ENCODE measurements at regions not wholly inside any gene's neighbourhood (a gene's known extent, or its start where the extent isn't known, plus 50 kb on each side); places are given as distances from the start of the nearest gene placed in this dataset.
"Not testable (repeated sequence)": the region's sequence is repeated elsewhere in the genome, so short reads cannot be mapped to it uniquely, and the experiment has no call there.

DNA sequence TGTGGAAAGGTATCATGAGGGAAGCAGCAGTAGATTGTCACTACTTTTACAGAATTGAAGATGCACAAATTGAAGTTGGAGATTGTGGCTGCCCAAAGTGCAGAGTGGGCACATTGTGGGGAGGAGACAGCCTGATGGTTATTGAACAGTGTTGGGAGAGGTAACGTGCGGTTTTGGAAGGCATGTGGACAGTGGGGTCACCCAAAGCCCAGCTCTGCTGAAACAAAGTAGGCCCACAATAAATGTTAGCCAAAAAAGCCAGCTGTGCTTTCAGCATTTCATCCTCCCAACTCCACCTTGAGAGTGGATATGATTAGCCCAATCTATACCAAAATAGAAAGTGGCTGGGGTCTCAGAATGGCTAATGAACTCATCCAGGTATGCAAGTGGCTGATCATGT lies 96.7 kb downstream of the TMX1 start:
- in situ Hi-C loops (cut with HindIII; ENCODE audit: low pct_unique_long_range_greater_than_20kb, low sequenced_read_pairs) = no loop called here

DNA sequence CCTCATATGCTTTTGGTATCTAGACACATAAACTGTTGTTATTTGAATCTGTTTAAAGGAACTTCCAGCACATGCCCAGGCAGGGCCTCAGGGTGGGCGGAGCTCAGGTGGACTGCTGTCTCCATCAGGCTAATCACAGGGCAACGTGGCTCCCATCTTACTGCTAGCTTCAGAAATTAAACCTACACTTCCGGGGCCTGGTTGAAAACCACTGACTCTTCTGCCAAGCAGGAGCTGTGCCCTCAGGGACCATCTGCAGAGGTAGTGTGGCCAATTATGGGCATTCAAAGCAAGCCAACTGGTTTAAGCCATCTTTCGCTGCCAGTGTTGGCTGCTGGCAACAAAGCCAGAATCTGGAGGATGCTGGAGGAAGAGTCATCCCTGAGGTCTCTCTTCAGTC lies 97.5 kb downstream of the TMX1 start:
- in situ Hi-C loops (cut with HindIII; ENCODE audit: low pct_unique_long_range_greater_than_20kb, low sequenced_read_pairs) = no loop called here
- no peak for DNase-seq (ENCODE audit: low read depth)

More for the DNA sequence above, 96.7 kb downstream of the TMX1 start:
- no peak for DNase-seq (ENCODE audit: low read depth)

DNA sequence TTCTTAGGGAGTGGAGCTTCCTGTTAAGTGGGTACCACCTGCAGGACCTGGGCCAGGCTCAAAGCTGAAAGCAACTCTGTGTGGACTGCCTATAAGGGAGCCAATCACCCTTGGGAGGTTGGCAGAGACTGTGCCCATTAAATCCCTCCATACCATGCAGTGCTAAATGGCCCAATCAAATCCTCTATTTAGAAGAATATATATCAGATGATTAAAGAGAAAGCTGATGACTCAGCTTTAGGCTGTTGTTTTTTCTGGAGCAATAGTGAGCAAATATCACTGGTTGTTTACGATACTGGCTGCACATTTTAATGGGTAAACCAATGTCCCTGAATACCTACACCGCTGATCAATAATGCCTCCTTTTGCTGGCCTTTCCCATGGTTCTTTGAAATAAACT lies 101.3 kb downstream of the TMX1 start:
- DNase-seq (ENCODE audit: low read depth) = no peak
- in situ Hi-C loops (cut with HindIII; ENCODE audit: low pct_unique_long_range_greater_than_20kb, low sequenced_read_pairs) = no loop called here

DNA sequence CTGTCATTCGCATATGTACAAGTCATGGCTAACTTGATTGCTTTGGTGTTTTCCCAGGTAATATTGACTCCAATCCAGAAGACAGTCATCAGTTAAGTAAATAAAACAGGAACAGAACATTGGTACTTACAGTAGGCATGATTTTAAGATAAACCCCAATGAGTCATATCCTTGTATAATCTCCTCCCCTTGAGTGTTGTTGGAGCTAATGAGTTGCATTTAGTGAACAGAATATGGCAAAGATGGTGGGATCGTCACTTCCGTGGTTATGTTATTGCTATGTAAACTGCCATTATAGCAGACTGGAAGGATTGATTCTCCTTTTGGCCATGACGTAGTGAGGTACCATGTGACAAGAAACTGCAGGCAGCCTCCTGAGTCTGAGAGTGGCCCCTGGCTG lies 102.2 kb downstream of the TMX1 start:
- DNase-seq (ENCODE audit: low read depth) = peak; percentile 39

DNA sequence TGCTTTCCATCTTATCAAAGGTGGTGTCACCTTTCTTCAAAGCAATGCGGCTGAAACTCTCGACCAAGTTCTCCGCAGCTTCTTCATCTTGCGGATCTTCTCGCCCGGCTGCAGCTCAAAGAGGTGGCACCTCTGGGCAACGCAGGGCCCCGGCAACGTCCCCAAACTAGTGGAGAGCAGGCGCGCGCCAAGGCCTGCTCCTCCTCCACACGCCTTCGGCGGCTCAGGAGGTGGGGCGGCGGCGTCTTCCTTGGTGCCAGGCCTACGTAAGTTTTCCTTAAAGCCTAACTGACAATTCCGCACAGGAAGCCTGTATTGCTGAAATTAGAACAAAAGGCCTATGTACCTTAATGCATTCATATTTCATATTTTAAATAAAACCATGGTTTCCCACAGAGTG lies 112.0 kb downstream of the TMX1 start:
- no peak for DNase-seq (ENCODE audit: low read depth)
- in situ Hi-C loops (cut with HindIII; ENCODE audit: low pct_unique_long_range_greater_than_20kb, low sequenced_read_pairs) = no loop called here

More for the DNA sequence above, 102.2 kb downstream of the TMX1 start:
- in situ Hi-C loops (cut with HindIII; ENCODE audit: low pct_unique_long_range_greater_than_20kb, low sequenced_read_pairs) = no loop called here

DNA sequence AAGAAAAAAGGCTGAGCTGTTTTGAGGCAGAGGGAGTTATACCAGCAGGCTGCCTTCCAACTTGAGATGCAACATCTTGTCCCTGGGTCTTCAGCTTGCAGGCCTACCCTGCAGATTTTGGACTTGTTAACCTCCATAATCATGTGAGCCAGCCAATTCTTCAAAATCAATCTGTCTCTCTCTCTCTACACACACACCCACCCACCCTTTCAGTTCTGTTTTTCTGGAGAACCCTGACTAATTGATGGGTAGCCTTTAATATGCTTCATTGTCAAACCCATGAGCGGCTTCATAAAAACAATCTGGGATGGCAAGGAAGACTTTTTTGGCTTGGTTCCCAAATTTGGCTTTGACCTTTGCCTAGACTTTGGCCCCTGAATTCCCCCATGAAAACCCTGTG lies 113.9 kb downstream of the TMX1 start:
- no peak for DNase-seq (ENCODE audit: low read depth)
- in situ Hi-C loops (cut with HindIII; ENCODE audit: low pct_unique_long_range_greater_than_20kb, low sequenced_read_pairs) = no loop called here

DNA sequence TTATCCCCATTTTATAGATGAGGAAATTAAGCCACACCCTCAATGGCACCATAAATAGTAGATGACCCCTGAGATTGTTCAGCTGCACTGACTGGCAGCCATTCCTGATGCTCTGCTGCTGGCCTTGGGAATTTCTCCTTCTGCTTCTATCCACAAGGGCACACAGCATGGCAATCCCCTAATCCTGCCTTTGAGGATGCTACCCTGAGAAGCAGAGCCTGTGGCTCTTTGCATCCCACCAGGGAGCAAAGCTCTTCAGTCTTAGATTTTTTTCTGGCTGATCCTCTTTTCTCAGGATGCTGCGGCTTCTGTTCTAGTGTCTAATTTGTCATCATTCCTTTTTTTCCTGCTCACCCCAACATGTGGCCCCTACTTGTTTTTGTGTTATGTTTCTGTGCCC lies 114.8 kb downstream of the TMX1 start:
- no peak for DNase-seq (ENCODE audit: low read depth)
- in situ Hi-C loops (cut with HindIII; ENCODE audit: low pct_unique_long_range_greater_than_20kb, low sequenced_read_pairs) = no loop called here

DNA sequence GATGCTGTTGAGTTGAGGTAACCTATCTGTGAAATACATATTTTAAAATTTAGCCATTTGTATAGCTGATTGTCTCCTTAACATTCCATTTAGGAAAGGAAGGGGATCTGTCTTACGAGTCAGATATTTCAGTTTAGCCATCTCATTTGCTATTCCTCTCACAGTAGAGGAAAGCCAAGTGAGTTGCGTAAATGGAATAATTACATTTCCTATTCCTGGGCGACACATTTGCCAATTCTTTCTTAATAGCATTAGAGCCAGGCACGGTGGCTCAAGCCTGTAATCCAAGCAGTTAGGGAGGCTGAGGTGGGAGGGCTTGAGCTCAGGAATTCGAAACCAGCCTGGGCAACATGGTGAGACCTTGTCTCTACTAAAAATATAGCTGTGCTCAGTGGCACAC lies 116.3 kb downstream of the TMX1 start:
- in situ Hi-C loops (cut with HindIII; ENCODE audit: low pct_unique_long_range_greater_than_20kb, low sequenced_read_pairs) = no loop called here
- no peak for DNase-seq (ENCODE audit: low read depth)

DNA sequence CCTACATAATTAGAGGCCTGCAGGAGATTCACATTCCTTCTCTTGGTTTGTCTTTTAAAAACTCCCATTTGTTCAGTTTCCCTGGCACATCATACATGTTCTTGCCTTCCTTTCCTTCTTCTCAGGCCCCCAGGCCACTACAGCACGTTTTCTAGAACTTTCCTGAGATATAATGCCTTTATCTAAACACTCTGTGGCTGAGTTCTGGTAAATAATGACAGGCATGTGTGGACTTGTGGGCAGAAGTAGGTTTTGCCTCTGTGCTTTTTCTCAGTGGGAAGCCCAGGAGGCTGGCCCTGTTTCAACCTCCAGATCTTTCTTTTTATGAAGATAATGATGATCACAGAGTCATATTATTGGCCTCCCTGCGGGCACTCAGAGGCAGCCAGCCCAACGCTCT lies 117.2 kb downstream of the TMX1 start:
- no peak for DNase-seq (ENCODE audit: low read depth)
- in situ Hi-C loops (cut with HindIII; ENCODE audit: low pct_unique_long_range_greater_than_20kb, low sequenced_read_pairs) = no loop called here

DNA sequence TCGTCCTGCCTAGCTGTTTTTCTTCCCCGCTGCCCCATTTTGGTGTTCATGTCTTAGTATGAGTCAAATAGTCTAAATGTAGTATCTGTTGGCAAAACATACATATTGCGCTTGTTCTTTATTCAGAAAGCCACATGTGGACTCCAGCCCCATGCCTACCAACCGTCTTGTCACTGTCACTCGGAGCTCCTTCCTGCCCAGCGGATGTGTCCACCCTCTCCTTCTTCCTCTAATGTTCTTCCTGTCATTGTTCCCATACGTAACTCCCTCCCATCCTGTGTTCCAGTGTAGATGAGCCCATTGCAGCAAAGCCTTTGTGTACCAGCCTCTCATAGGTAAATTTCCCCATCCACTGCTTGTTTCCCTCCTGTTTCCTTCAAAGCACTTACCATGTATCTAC lies 120.5 kb downstream of the TMX1 start:
- in situ Hi-C loops (cut with HindIII; ENCODE audit: low pct_unique_long_range_greater_than_20kb, low sequenced_read_pairs) = no loop called here
- DNase-seq (ENCODE audit: low read depth) = no peak

DNA sequence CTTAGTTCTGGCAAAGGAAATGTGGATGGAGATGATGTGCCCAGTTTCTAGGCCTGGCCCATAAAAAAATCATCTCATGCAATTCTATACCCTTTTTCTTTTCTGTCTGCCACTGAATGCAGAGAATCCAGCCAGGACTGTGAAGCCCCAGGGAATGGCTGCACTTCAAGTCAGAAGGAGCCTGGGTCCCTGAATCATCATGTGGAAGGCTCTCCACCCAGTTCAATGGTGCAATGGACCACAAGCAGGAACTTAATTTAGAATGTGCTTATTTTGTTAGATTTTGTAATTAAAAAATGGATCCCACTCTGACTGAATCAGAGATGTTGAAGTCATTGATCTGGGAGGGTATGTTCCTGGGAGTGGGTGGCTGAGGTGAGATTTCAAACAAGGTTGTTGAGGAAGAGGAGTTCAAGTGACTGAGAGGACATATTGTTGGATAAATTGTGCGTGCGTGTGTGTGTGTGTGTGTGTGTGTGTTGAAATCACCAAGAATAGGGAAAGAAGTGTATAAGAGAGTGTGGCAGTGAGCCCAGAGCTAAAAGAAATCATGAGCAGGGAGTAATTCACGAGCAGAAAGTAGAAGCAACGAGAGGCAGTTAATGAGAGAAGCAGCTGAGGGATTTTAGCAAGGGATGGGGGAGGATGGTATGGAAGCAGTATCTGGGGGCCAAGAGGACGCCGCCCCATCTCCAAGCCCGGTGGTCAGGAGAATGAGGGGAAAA lies 125.4 kb downstream of the TMX1 start:
- in situ Hi-C loops (cut with HindIII; ENCODE audit: low pct_unique_long_range_greater_than_20kb, low sequenced_read_pairs) = no loop called here
- no peak for DNase-seq (ENCODE audit: low read depth)

DNA sequence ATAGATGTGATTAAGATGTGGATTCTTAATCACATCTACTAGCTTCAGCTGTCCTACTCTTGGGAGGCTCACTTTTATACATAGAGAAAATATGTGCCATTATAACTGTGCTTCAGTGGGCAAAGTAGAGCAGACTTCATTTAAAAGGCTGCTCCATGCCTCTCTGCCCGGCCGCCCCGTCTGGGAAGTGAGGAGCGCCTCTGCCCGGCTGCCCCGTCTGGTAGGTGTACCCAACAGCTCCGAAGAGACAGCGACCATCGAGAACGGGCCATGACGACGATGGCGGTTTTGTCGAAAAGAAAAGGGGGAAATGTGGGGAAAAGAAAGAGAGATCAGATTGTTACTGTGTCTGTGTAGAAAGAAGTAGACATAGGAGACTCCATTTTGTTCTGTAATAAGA lies 126.4 kb downstream of the TMX1 start:
- in situ Hi-C loops (cut with HindIII; ENCODE audit: low pct_unique_long_range_greater_than_20kb, low sequenced_read_pairs); DNase-seq (ENCODE audit: low read depth): not testable (repeated sequence)

DNA sequence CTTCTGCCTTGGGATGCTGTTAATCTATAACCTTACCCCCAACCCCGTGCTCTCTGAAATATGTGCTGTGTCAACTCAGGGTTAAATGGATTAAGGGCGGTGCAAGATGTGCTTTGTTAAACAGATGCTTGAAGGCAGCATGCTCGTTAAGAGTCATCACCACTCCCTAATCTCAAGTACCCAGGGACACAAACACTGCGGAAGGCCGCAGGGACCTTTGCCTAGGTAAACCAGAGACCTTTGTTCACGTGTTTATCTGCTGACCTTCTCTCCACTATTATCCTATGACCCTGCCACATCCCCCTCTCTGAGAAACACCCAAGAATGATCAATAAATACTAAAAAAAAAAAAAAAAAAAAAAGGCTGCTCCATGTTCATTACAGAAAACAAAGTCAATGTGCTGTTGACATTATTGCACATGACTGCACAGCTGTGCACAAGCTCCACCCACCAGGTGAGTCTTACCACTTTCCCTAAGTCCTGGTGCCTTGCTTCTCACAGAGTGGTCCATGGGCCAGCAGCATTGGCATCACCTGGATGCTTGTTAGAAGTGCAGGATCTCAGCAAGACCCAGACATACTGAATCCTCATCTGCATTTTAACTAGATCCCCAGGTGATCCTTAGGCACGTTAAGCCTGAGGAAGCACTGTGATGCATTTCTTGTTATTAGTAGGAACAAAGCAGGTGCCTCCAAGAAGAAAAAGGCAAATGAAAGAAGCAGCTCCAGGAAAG lies 127.0 kb downstream of the TMX1 start:
- DNase-seq (ENCODE audit: low read depth) = peak; percentile 40

DNA sequence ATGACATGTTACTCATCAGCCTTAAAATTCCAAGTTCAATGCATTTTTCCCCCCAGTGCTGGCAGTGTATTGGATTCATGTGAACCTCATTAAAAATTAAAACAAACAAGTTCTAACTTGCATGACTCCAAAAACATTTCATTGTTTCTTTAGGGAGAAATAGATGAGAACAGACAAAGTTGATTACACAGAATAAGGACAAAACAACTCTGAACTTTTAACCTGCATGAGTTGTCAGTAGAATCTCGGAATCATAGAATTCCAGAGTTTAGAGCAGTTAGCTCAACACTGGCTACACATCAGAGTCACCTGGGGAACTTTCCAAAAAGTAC lies 127.5 kb downstream of the TMX1 start:
- in situ Hi-C loops (cut with HindIII; ENCODE audit: low pct_unique_long_range_greater_than_20kb, low sequenced_read_pairs) = no loop called here
- DNase-seq (ENCODE audit: low read depth) = peak; percentile 41

More for the DNA sequence above, 127.0 kb downstream of the TMX1 start:
- in situ Hi-C loops (cut with HindIII; ENCODE audit: low pct_unique_long_range_greater_than_20kb, low sequenced_read_pairs) = not testable (repeated sequence)

DNA sequence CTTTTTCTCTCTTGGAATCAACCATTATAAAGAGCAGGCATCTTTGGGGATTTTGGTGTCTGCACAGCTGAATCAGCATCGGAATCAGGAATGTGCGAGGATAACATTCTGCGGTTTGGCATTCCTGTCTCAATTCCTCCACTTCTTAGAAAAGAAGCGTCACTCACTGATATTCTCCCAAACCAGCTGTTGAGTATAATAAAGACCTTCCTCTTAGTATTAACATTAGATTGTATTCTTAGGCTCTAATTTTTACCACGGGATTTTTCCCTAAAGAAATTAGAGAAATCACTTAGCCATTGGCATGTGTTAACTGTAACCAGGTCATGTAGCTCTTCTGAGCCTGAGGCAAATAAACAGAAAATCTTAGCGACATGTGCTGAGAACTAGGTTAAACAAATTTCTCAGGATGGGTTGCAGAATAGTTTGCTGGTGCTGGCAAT lies 128.7 kb downstream of the TMX1 start:
- in situ Hi-C loops (cut with HindIII; ENCODE audit: low pct_unique_long_range_greater_than_20kb, low sequenced_read_pairs) = no loop called here
- no peak for DNase-seq (ENCODE audit: low read depth)

DNA sequence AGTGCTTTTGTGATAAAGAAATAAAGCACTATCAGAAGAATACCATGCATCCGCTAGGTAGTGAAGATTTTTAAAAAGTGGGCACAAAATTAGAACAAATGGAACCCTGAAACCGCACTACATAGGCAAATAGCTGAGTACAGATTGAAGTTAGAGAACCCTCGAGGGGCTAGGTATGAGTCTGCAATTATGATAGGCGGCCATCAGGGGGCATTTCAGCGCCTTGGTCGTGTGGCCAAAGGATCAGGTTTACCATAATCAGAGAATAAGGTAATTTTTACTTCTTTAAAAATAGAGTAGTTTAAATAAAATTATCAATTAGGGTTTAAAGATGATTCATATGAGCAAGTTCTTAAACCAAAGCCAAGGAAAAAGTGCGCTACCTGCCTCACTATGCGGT lies 129.8 kb downstream of the TMX1 start:
- in situ Hi-C loops (cut with HindIII; ENCODE audit: low pct_unique_long_range_greater_than_20kb, low sequenced_read_pairs) = no loop called here
- DNase-seq (ENCODE audit: low read depth) = no peak

DNA sequence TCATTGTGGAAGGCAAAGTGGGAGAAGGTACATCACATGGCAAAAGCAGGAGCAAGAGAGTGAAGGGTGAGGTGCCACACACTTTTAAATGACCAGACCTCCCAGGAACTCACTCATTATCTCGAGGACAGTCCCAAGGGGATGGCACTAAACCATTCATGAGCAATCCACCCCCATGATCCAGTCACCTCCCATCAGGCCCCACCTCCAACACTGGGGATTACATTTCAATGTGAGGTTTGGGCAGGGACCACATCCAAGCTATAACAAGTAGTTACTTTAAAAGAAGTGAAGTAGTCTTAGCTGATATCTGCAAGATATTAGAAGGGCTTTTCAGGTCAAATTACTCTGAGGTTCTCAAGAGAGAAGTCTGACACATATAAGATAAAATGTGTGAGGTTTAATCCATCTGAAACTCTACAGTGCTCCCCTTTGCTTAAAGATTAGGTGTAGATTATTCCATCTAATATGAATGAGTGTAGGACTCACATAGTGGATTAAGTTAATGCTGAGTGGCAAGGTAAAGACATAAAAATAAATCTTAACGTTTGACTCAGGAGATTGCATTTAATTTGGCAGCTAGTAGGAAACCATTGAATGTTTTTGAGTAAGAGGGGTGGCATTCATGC lies 130.8 kb downstream of the TMX1 start:
- in situ Hi-C loops (cut with HindIII; ENCODE audit: low pct_unique_long_range_greater_than_20kb, low sequenced_read_pairs) = no loop called here
- DNase-seq (ENCODE audit: low read depth) = no peak

DNA sequence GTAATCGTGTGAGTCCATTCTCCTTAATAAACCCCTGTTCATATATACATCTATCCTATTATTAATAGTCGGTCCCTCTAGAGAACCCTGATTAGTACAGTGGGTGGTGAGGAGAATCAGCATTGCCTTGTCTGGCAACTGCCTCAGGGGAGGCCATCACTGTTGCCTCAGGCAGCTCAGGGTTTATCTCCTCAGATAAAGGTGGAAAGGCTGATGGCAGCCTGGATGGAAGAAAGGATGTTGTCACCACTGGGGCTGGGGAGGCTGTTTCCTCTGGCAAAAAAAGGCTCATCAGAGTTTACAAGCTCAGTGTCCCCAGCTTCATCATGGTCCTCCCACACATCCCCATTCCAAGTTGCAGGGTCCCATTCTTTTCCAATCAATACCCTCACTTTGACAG lies 137.1 kb downstream of the TMX1 start:
- in situ Hi-C loops (cut with HindIII; ENCODE audit: low pct_unique_long_range_greater_than_20kb, low sequenced_read_pairs); DNase-seq (ENCODE audit: low read depth): not testable (repeated sequence)

DNA sequence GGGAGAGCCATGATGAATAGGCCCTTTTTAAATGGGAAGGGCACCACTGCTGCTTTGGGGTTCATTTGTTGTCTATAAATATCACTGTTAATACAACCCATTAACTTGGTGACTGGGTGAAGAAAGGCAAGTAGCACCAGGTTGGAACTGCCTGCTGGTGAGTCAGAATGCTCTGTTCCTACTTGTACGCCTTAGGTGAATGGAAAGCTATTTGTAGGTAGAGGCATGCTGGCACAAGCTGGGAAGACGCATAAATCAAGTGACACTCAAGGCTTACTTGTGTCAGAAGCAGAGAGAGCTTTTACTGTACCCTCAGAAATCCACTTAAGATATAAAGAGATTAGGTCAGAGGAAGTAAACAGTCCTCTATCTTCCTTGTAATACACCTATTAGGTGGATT lies 142.5 kb downstream of the TMX1 start:
- in situ Hi-C loops (cut with HindIII; ENCODE audit: low pct_unique_long_range_greater_than_20kb, low sequenced_read_pairs) = no loop called here
- no peak for DNase-seq (ENCODE audit: low read depth)

DNA sequence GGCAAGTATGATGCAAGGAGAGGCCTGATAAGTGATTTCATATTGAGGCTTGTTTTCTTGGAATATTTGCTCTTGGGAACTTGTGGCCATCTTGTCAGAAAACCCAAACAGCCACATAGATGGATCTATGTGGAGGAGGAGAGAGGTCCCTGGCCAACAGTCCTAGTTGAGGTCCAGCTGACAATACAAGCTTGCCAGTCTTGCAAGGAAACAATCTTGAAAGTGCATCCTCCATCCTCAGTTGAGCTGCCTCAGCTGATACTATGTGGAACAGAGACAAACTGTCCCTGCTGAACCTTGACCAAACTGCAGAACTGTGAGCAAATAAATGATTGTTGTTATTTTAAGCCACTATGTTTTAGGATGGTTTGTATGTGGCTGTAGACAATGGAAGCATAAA lies 146.4 kb downstream of the TMX1 start:
- in situ Hi-C loops (cut with HindIII; ENCODE audit: low pct_unique_long_range_greater_than_20kb, low sequenced_read_pairs) = no loop called here
- DNase-seq (ENCODE audit: low read depth) = no peak

Measured in Caki2 (cell line).